Skeletal muscle satellite cell (primary cell): ENCODE measurements at regions not wholly inside any gene's neighbourhood (a gene's known extent, or its start where the extent isn't known, plus 50 kb on each side); places are given as distances from the start of the nearest gene placed in this dataset.

Experiments used
- H3K27me3 ChIP-seq: 2 replicates; pipeline ENCODE4 v1.7.0; 2013; ENCODE audit warnings: low read length; ENCODE audit not compliant: control insufficient read depth, insufficient read depth
- H3K36me3 ChIP-seq: 2 replicates; pipeline ENCODE4 v1.7.0; 2013; ENCODE audit warnings: mild to moderate bottlenecking, control low read depth, low read length; ENCODE audit not compliant: insufficient read depth
- H3K4me1 ChIP-seq: 2 replicates; pipeline ENCODE4 v1.7.0; 2013; ENCODE audit warnings: low read length; ENCODE audit not compliant: control insufficient read depth, insufficient read depth
- H3K4me2 ChIP-seq: 2 replicates; pipeline ENCODE4 v1.7.0; 2013; ENCODE audit warnings: mild to moderate bottlenecking, low read length
- H3K4me3 ChIP-seq: 2 replicates; pipeline ENCODE4 v1.7.0; 2013; ENCODE audit warnings: low read length
- H3K9ac ChIP-seq: 2 replicates; pipeline ENCODE4 v1.7.0; 2013; ENCODE audit warnings: mild to moderate bottlenecking, low read depth, low read length, moderate library complexity
- H3K9me3 ChIP-seq: replicated peaks from 2 replicates; pipeline ENCODE4 v1.7.0; 2013; ENCODE audit warnings: mild to moderate bottlenecking, control low read depth, low read length

DNA sequence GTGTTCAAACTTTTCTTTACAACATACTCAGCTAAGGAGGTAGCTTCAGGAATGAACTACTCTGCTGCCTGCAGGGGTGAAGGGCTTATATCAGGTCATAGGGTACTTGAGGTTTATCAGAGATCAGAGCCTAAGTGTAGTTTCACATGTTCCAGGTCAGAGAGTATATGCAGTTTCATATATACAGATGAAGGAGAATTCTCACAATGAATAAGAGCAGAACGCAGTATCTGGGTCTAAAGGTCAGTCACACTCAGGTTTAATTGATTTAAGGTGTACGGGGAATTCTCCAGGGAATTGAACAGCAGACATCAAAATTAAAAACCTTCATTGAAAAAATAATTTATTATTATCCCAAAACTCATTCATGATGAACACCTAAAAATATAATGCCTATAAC lies 700.6 kb downstream of the TECRL start:
- no peak overlapping the region for H3K4me2 ChIP-seq
- no peak overlapping the region for H3K4me3 ChIP-seq
- no peaks in the 10 kb centered on the region for H3K4me1 ChIP-seq
- no peaks in the 10 kb centered on the region for H3K36me3 ChIP-seq
- peaks cover 6% of the 10 kb centered on the region for H3K9me3 ChIP-seq
- H3K9ac ChIP-seq = no peak overlapping the region
- no peaks in the 10 kb centered on the region for H3K27me3 ChIP-seq

DNA sequence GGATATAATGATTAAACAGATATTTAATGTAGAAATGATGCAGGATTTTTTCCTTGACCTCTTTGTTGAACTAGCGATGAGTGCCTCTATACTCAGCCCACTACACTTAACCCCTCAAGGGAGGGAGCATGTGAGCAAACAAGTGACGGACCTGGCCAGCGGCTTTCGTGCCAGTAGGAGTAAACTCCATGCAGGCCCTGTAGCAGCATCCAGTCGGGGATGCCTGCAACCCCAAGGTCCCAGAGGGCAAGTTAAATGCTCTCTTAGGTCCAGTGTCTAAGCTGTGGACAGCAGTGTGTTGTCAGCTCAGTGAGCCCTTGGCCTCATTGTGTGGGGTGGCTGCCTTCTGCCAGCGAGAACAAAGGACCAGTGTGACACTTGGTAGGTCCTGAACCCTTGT lies 708.7 kb downstream of the TECRL start:
- no peaks in the 10 kb centered on the region for H3K36me3 ChIP-seq
- no peaks in the 10 kb centered on the region for H3K27me3 ChIP-seq
- H3K4me3 ChIP-seq = no peak overlapping the region
- no peaks in the 10 kb centered on the region for H3K4me1 ChIP-seq
- H3K9me3 ChIP-seq = peaks cover 4% of the 10 kb centered on the region
- no peak overlapping the region for H3K9ac ChIP-seq
- H3K4me2 ChIP-seq = no peak overlapping the region

DNA sequence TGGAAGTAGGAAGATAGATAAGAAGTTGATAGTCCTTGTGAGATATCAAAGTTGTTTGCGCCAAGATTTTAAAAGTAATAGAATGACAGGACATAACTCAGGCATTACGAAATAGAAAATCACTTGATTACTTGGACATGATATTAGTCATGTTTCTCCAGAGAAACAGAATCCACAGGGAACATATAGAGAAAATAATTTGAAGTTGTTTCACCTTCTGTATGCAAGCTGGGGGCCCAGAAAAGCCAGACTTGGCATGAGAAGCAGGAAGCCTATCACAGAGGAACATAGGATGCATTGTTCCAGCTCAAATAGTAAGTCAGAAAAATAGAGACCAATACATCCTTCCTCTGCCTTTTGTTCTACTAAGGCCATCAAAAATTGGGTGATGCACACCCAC lies 715.9 kb downstream of the TECRL start:
- Histone ChIP-seq H3K4me1 (no peaks in the 10 kb centered on the region), H3K36me3 (no peaks in the 10 kb centered on the region), H3K27me3 (no peaks in the 10 kb centered on the region), H3K9ac (no peak overlapping the region), H3K9me3 (peaks cover 8% of the 10 kb centered on the region), H3K4me2 (no peak overlapping the region), H3K4me3 (no peak overlapping the region)

DNA sequence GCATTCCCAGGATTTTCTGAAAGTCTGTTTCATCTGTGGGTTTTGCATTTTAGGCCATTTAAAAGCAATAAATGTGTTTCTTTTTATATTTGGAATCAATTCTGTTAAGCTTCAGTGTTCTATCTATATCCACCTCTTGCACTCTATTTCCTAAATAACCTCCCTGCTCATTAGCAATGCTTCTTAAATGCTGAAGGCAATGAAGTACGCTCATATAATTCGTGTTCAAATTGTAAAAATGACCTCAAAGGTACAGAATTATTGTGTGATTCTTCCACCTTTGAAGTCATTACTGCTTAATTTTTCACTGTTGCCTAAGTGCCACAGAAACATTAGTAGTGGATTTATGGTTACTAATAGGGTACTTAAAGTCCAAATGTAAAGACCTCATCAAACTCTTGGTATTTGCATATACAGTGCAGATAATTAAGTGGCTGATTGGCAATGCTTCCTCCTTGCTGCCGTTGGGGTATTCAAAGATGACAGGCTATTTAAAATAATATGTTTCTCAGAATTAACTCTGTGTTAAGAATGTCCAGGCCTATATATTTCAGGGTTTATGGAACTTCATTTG lies 730.8 kb downstream of the TECRL start:
- H3K4me2 ChIP-seq = no peak overlapping the region
- no peaks in the 10 kb centered on the region for H3K4me1 ChIP-seq
- H3K36me3 ChIP-seq = no peaks in the 10 kb centered on the region

DNA sequence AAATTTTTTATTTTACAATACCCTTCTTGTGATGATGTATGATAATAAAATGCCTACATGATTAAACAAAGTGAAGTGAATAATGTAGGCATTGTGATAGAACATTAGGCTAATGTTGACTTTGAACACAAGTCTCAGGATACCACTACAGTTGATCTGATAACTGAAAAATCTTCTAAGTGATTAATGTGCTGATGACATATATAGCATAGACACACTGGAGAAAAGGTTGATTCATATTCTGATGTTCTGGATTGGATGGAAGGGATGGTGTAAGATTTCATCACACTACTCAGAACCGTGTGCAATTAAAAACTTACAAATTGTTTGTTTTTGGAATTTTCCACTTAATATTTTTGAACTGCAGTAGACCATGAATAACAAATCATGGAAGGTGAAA lies 738.5 kb downstream of the TECRL start:
- H3K9ac ChIP-seq = no peak overlapping the region
- no peaks in the 10 kb centered on the region for H3K36me3 ChIP-seq
- H3K4me2 ChIP-seq = no peak overlapping the region

More for the DNA sequence above, 730.8 kb downstream of the TECRL start:
- Histone ChIP-seq H3K9ac (no peak overlapping the region), H3K4me3 (no peak overlapping the region), H3K27me3 (no peaks in the 10 kb centered on the region), H3K9me3 (no peaks in the 10 kb centered on the region)

DNA sequence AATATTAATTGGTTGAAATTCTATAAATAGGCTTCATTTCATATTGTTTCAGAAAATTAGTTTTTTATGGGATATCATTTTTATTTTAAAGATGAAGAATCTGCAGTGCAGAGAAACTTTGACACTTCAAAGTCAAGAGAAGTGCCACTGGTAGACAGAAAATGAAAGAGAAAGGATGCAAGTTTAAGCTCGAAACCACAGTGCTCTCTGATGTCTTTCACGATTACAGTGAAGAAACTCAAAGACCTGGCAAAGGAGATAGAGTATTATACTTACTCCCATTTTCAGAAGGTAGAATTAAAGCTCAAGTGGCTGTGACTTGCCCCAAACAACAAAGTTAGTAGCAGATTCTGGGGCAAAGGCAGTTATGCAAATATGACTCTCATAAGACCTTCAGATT lies 745.4 kb downstream of the TECRL start:
- no peaks in the 10 kb centered on the region for H3K4me1 ChIP-seq
- H3K4me2 ChIP-seq = no peak overlapping the region

More for the DNA sequence above, 738.5 kb downstream of the TECRL start:
- Histone ChIP-seq H3K4me3 (no peak overlapping the region), H3K9me3 (no peaks in the 10 kb centered on the region), H3K27me3 (no peaks in the 10 kb centered on the region), H3K4me1 (no peaks in the 10 kb centered on the region)

DNA sequence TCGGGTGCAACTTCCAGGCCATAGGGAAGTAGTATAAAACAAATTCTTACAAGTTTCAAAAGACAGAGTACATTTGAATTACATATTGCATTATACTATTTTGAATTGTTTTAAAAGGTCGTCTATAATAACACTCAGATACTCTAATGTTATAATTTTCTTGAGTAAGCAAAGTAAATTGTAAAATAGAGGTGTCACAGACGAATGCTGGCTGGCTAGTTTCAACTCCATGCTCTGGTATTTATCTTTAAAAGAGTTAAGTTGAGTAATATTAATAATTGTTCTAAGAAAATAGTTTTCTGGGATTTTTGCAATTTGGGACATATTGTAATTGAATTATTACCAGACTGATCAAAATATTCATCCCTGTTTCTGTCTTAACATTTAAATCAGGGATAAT lies 764.9 kb downstream of the TECRL start:
- H3K4me3 ChIP-seq = no peak overlapping the region
- no peaks in the 10 kb centered on the region for H3K36me3 ChIP-seq
- no peaks in the 10 kb centered on the region for H3K4me1 ChIP-seq
- peaks cover 3% of the 10 kb centered on the region for H3K9me3 ChIP-seq
- H3K4me2 ChIP-seq = no peak overlapping the region
- H3K9ac ChIP-seq = no peak overlapping the region
- H3K27me3 ChIP-seq = no peaks in the 10 kb centered on the region

More for the DNA sequence above, 745.4 kb downstream of the TECRL start:
- no peaks in the 10 kb centered on the region for H3K9me3 ChIP-seq
- no peaks in the 10 kb centered on the region for H3K27me3 ChIP-seq
- no peak overlapping the region for H3K4me3 ChIP-seq
- H3K9ac ChIP-seq = no peak overlapping the region
- H3K36me3 ChIP-seq = no peaks in the 10 kb centered on the region

DNA sequence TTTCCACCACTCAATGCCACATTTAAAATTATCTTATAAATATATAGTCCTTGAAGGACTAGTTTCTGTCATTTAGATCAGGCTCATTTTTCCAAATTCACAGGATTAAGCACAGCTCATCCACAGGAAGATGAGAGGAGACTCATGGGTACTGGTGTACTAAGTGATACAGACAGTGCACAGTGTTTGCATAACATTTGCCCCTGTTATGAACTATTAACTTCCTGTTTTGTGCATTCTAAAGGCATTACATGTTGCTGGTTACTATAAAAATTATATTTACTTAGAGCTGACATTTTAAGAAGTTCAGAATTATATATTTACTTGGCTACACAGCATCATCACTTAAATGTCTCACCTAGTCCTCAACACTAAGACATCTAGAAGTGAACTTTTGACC lies 772.0 kb downstream of the TECRL start:
- Histone ChIP-seq H3K4me2 (no peak overlapping the region), H3K4me1 (no peaks in the 10 kb centered on the region), H3K27me3 (no peaks in the 10 kb centered on the region), H3K4me3 (no peak overlapping the region), H3K9me3 (no peaks in the 10 kb centered on the region), H3K9ac (no peak overlapping the region), H3K36me3 (no peaks in the 10 kb centered on the region)

DNA sequence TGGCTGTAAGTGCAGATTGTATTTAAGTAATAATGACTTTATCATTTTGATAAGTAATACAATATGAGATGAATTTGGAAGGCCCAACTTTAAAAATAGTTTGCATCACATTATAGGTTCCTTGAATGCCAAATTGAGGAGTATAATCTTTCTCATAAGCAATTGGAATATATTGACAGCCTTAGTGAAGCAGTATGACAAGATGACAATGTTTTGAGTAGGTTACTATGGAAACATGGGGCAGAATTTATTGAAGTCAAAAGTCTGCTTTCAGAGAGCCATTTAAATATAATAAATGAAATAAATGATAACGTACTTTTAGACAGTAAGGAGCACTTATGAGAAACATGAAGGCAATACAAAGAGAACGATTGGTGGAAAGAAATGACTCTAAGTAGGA lies 776.4 kb downstream of the TECRL start:
- no peaks in the 10 kb centered on the region for H3K4me1 ChIP-seq
- H3K27me3 ChIP-seq = no peaks in the 10 kb centered on the region
- no peak overlapping the region for H3K4me2 ChIP-seq
- H3K36me3 ChIP-seq = no peaks in the 10 kb centered on the region
- no peak overlapping the region for H3K9ac ChIP-seq
- H3K9me3 ChIP-seq = no peaks in the 10 kb centered on the region
- H3K4me3 ChIP-seq = no peak overlapping the region

DNA sequence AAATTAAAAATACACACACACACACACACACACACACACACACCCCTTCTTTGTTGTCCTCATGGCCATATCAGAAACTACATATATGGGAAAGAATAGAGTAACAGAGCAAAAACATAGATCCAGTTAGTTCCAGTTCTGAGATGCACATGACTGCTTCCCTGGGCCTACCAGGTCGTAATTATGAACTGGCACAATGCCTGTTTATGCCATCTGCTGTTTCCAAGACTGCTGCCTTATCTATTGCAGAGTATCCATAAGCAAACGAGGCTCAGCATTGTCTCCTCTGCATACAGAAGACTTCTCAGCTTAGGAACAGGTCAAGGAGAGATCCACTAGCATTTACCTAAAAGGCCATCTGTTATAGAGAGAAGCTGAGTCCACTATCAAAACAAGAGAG lies 789.0 kb downstream of the TECRL start:
- Histone ChIP-seq H3K4me3 (no peak overlapping the region), H3K9me3 (peaks cover 5% of the 10 kb centered on the region), H3K4me1 (no peaks in the 10 kb centered on the region), H3K4me2 (no peak overlapping the region), H3K27me3 (no peaks in the 10 kb centered on the region), H3K36me3 (no peaks in the 10 kb centered on the region), H3K9ac (no peak overlapping the region)

DNA sequence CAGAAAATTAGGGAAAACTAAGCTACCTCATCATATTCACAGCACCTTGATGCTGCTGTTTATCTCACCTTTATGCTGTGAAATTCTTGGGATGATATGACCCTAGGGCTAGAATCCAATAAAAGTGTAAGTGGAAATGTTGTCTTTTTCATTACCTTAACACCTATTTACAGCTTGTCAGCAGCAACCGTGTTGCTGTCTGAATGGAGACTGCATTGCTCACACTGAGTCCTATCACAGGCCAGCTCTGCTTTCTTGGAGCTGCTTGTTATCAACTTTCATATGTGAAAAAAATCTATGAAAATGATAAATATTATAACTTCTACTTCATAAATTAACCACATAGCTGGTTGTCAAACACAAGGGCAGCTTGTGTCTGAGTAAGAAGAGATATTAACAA lies 789.5 kb downstream of the TECRL start:
- H3K4me2 ChIP-seq = no peak overlapping the region
- no peak overlapping the region for H3K4me3 ChIP-seq
- no peaks in the 10 kb centered on the region for H3K36me3 ChIP-seq

DNA sequence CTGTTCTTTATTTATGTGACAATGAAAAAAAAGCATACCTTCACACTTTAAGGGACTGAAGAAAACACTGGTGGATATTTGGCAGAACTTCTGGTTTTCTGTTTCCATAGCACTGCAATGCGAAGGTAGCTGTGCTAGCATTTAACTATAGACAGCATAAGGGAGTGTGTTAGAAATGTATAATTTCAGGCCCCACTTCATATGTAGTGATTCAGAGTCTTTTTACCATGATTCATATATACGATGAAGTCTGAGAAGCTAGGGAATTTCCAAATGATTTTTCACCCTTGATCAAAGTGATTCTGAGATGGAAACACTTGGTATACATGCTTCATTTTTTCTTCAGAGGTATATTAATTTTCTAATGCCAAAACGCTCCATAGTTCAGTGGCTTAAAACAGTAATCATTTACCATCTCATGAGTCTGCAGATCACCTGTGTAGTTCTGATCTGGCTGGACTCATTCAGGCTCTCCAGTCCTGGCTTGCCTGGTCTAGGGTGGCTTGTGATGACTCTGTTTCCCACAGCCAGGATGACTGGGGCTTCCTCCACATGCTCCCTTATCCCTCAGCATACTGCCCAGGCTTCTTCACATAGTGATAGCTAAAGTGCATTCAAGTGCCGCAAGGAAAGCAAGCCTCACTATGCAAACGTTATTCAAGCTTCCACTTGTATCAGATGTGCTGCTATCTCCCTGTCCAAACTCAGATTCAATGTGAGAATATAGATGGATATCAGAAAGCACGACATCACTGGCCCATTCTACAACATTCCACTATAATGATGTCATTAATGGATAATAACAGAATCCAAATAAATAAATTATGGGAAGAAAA lies 790.1 kb downstream of the TECRL start:
- Histone ChIP-seq H3K4me2 (no peak overlapping the region), H3K36me3 (no peaks in the 10 kb centered on the region), H3K4me1 (no peaks in the 10 kb centered on the region), H3K4me3 (no peak overlapping the region), H3K27me3 (no peaks in the 10 kb centered on the region), H3K9me3 (no peaks in the 10 kb centered on the region), H3K9ac (no peak overlapping the region)

More for the DNA sequence above, 789.5 kb downstream of the TECRL start:
- no peaks in the 10 kb centered on the region for H3K4me1 ChIP-seq
- no peak overlapping the region for H3K9ac ChIP-seq
- H3K9me3 ChIP-seq = peaks cover 5% of the 10 kb centered on the region
- H3K27me3 ChIP-seq = no peaks in the 10 kb centered on the region
